Activated effector memory CD4-positive, alpha-beta T cell treated with anti-CD3 and anti-CD28 coated beads, Interleukin-2, amount 50 U/mL, for 16 hours (primary cell): ENCODE measurements at regions not wholly inside any gene's neighbourhood (a gene's known extent, or its start where the extent isn't known, plus 50 kb on each side); places are given as distances from the start of the nearest gene placed in this dataset.

Experiments
- DNase-seq: peaks from one replicate; pipeline ENCODE4 v3.0.0-alpha.2; 2020

GRCh38 chr7:132666071-132666773 is 90.0 kb upstream of the PLXNA4 start:
- DNase-seq = no peak

- DNase-seq = no peak
Measured at GRCh38 chr7:132656846-132657776, 80.8 kb upstream of the PLXNA4 start.

- DNase-seq = no peak
Measured at GRCh38 chr7:132656341-132656740, 80.1 kb upstream of the PLXNA4 start.

GRCh38 chr7:132655131-132655727 is 79.0 kb upstream of the PLXNA4 start:
- peak; percentile 64 for DNase-seq

GRCh38 chr7:132654150-132654549 is 77.9 kb upstream of the PLXNA4 start:
- DNase-seq = no peak

- DNase-seq = no peak
Measured at GRCh38 chr7:132653366-132653930, 77.2 kb upstream of the PLXNA4 start.

GRCh38 chr7:132652507-132652906 is 76.2 kb upstream of the PLXNA4 start:
- no peak for DNase-seq

GRCh38 chr7:132650498-132650897 is 74.2 kb upstream of the PLXNA4 start:
- no peak for DNase-seq

GRCh38 chr7:132647311-132647710 is 71.0 kb upstream of the PLXNA4 start:
- no peak for DNase-seq

- DNase-seq = no peak
Measured at GRCh38 chr7:132646052-132646451, 69.8 kb upstream of the PLXNA4 start.

- DNase-seq = no peak
Measured at GRCh38 chr7:132643302-132643701, 67.0 kb upstream of the PLXNA4 start.

- no peak for DNase-seq
Measured at GRCh38 chr7:132641238-132641637, 65.0 kb upstream of the PLXNA4 start.

GRCh38 chr7:132639983-132640382 is 63.7 kb upstream of the PLXNA4 start:
- no peak for DNase-seq

- DNase-seq = no peak
Measured at GRCh38 chr7:132638000-132638399, 61.7 kb upstream of the PLXNA4 start.

- DNase-seq = no peak
Measured at GRCh38 chr7:132636581-132636980, 60.3 kb upstream of the PLXNA4 start.

GRCh38 chr7:132635127-132635526 is 58.9 kb upstream of the PLXNA4 start:
- no peak for DNase-seq

GRCh38 chr7:132630834-132631233 is 54.6 kb upstream of the PLXNA4 start:
- DNase-seq = no peak
